AG09319 (cell line): ENCODE measurements at regions not wholly inside any gene's neighbourhood (a gene's known extent, or its start where the extent isn't known, plus 50 kb on each side); places are given as distances from the start of the nearest gene placed in this dataset.

Experiments used
- DNase-seq: peaks from one replicate; pipeline ENCODE4 v3.0.0-alpha.2; 2010; ENCODE audit warnings: low read depth; ENCODE audit errors: extremely low read depth
- TF ChIP-seq, protein P1 (sequence below): IDR thresholded peaks from 2 replicates; pipeline ENCODE4 v1.5.1; 2011; ENCODE audit warnings: low read depth, mild to moderate bottlenecking, inconsistent platforms, low read length, moderate library complexity

DNA sequence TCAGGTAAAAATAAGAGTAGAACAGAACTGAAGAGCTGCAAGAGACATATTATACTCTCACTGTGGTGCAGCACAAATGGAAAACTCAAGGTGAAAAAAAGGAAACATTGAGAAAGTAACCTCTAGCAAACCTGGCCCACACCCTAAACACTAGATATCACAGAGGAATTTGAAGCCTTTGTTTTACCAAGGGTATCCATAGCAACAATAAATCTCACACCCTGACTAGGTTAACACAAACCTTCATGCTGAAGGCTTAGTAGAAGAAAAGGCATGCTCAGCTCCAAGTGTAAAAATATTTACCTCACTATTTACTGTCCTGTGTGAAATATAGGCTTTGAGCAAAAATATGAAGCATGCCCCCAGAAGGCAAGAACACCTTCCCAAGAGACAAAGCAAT lies 61.9 kb upstream of the TAB3 start:
- TF ChIP-seq, protein P1, sequence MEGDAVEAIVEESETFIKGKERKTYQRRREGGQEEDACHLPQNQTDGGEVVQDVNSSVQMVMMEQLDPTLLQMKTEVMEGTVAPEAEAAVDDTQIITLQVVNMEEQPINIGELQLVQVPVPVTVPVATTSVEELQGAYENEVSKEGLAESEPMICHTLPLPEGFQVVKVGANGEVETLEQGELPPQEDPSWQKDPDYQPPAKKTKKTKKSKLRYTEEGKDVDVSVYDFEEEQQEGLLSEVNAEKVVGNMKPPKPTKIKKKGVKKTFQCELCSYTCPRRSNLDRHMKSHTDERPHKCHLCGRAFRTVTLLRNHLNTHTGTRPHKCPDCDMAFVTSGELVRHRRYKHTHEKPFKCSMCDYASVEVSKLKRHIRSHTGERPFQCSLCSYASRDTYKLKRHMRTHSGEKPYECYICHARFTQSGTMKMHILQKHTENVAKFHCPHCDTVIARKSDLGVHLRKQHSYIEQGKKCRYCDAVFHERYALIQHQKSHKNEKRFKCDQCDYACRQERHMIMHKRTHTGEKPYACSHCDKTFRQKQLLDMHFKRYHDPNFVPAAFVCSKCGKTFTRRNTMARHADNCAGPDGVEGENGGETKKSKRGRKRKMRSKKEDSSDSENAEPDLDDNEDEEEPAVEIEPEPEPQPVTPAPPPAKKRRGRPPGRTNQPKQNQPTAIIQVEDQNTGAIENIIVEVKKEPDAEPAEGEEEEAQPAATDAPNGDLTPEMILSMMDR, result no peak

DNA sequence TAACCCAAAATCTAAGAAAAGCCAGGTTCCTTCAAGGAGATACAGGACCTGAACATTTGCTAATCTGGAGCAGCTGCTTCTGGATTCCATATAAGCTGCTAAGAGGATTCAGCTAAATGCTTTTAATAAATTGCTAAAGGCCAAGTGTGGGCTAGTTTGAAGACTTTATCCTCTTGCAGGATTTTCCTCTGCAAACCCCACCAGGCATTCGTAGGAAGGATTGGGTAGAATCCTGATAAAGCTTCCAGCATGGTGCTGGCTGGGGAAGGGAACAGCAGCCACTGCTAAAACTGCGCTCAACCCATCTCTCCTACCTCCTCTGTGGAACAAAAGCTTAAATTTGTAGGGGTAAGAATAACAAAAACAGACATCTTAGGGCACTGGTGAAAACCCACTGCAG lies 61.3 kb upstream of the TAB3 start:
- no peak for DNase-seq
- TF ChIP-seq, protein P1, result no peak

More for the DNA sequence above, 61.9 kb upstream of the TAB3 start:
- no peak for DNase-seq

DNA sequence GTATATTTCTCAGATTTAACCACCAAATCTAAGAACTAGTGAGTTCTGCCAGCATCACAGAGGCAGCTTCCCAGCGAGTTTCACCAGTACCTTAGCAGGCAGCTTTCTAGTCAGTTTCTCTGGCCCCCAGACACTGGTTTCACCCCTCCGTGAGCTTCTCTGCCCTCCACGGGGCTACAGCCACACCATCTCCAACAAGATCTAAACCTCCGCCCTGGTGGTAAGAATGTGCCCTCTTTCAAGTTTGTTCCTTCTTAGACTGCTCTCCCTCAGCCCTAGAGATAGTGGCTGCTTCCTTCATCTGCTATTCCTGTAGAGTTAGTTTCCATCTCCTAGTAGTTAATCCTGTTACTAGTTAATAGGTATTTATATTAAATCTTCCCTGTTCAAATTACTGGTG lies 60.5 kb upstream of the TAB3 start:
- DNase-seq, result no peak
- TF ChIP-seq, protein P1, result no peak

DNA sequence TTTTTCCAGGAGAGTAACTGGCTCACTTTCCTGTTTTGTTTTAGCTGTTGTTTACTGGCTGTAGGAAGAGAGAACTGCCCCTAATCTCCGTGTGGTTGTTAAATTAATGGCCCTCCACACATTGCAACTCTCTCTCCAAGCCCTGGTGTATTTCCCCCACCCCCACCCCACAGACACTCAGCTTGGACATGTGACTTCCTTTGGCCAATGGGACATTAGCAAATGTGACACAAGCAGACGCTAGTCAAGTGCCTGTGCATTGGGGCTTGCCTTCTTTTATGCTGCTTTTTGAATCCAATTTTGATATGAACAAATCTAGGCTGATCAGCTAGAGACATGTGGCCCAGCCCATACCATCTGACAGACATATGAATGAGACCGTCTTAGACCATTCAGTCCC lies 59.6 kb upstream of the TAB3 start:
- DNase-seq, result no peak
- TF ChIP-seq, protein P1, result no peak

DNA sequence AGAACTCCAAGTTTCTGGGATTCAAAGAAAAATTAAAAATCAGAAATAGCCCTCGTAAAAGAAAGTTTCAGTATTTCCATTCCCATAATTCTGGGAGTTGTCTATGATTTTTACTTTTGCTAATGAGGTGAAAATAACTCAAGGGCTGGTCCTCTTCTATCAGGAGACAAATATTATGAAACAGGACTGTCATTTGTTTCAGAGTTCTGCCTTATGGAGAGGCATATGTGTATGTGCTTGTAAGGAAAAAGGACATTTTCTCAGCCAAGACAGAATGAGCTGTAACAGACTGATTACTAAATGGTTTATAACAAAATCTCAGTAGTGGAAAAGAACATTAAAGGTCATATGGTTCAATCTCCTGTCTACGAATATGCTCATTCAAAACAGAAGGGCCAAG lies 59.0 kb upstream of the TAB3 start:
- DNase-seq, result no peak
- TF ChIP-seq, protein P1, result no peak

DNA sequence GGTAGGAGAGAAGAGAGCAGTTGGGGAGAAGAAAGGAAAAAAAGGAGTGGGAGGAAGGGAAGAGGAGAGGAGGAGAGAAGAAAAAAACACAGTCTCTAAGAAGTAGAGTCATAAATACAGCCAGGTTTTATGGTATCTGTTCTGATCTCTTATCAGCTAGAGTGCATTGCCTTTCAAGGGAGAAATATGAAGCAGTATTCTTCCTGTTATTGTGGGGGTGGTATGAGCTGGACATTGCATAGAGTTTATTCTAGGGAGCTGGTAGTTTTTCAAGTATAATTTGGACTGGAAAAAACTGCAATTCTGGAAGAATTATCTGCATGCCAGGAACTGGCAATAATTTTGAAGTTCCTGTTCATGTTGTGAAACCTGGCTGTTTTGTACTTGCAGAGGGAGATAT lies 54.9 kb upstream of the TAB3 start:
- TF ChIP-seq, protein P1, result no peak
- DNase-seq, result no peak

DNA sequence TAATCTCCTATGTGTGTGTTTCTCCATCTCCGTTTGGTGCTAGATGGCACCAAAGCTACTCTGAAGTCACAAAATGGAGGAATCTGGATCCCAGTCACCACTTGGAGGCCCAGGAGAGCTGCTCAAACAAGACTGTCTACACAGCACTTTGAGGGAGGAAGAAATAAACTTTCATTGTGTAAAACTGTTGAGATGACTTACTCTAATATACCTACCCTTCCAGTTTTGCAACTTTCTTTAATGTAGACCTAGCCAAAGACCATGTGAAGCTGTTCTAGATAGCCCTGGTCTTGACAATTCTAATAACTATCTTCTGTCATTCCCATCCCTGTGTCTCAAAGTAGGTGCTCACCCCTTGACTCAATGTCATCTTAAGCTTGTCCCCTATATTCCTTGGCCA lies 52.8 kb upstream of the TAB3 start:
- DNase-seq, result no peak
- TF ChIP-seq, protein P1, result no peak
